Natural killer cell (primary cell): ENCODE measurements at regions not wholly inside any gene's neighbourhood (a gene's known extent, or its start where the extent isn't known, plus 50 kb on each side); places are given as distances from the start of the nearest gene placed in this dataset.

Source experiments
- ATAC-seq, 3 donors: fragments of 150-1000 bp in 2 of 3; fragments of 200-7000 bp in 1 of 3; cut with Tn5 transposase; 1 replicate in 1 of 3; 2 replicates in 2 of 3; pipeline ENCODE4 v1.10.0; 2021; ENCODE audit warnings: mild to moderate bottlenecking in 2 of 3, moderate library complexity in 2 of 3
- DNase-seq, 2 donors: peaks; one replicate each; pipeline versions ENCODE4 v3.0.0 to v3.0.0-alpha.2; 2013 to 2021; ENCODE audit warnings: mixed read lengths in 1 of 2
- H3K27ac ChIP-seq: one replicate; pipeline ENCODE4 v1.5.1; 2013; ENCODE audit warnings: mild to moderate bottlenecking, low read length
- H3K27me3 ChIP-seq: one replicate; pipeline ENCODE4 v1.6.1; 2013; ENCODE audit warnings: low read length; ENCODE audit not compliant: control insufficient read depth, insufficient read depth
- H3K36me3 ChIP-seq: one replicate; pipeline ENCODE4 v1.6.1; 2013; ENCODE audit warnings: low read length; ENCODE audit not compliant: control insufficient read depth, insufficient read depth
- H3K4me1 ChIP-seq: one replicate; pipeline ENCODE4 v1.6.1; 2013; ENCODE audit warnings: low read length; ENCODE audit not compliant: control insufficient read depth, insufficient read depth
- H3K4me3 ChIP-seq: one replicate; pipeline ENCODE4 v1.5.1; 2013; ENCODE audit warnings: low read length
- H3K9me3 ChIP-seq: one replicate; pipeline ENCODE4 v1.6.1; 2013; ENCODE audit warnings: low read length; ENCODE audit not compliant: control insufficient read depth, insufficient read depth
- H3K27ac Mint-ChIP-seq, 2 donors: one replicate each; pipeline ENCODE4 v1.8.0; 2022; ENCODE audit warnings: mild to moderate bottlenecking in 2 of 2, mixed read lengths in 2 of 2, moderate library complexity in 1 of 2
- H3K27me3 Mint-ChIP-seq, 2 donors: one replicate each; pipeline ENCODE4 v1.8.0; 2022; ENCODE audit warnings: low read depth in 2 of 2, mixed read lengths in 2 of 2
- H3K36me3 Mint-ChIP-seq: one replicate; pipeline ENCODE4 v1.8.0; 2022; ENCODE audit warnings: mixed read lengths
- H3K4me1 Mint-ChIP-seq, 2 donors: one replicate each; pipeline ENCODE4 v1.8.0; 2022; ENCODE audit warnings: mixed read lengths in 2 of 2
- H3K4me3 Mint-ChIP-seq: one replicate; pipeline ENCODE4 v1.8.0; 2022; ENCODE audit warnings: mild to moderate bottlenecking, moderate library complexity, mixed read lengths
- H3K9me3 Mint-ChIP-seq, 2 donors: one replicate each; pipeline ENCODE4 v1.8.0; 2022; ENCODE audit warnings: mixed read lengths in 2 of 2
- WGBS: methylation state at CpG from one replicate; pipeline ENCODE4 v1.1.7; 2013; ENCODE audit warnings: missing lambda C conversion rate; ENCODE audit not compliant: insufficient coverage; 5-methylcytosine and 5-hydroxymethylcytosine counted together
- intact Hi-C: fragments of 100-400 bp; cut with micrococcal nuclease; formaldehyde crosslinking; loops from one replicate; pipeline ENCODE4 v1.14.2; 2022
- TF ChIP-seq, protein P1 (sequence below): fragments of 200-600 bp; IDR thresholded peaks from one replicate; pipeline ENCODE4 v1.8.0; 2022; ENCODE audit warnings: antibody characterized with exemption

- Histone ChIP-seq H3K4me1 (no peaks in the 10 kb centered on the region), H3K4me3 (no peak overlapping the region), H3K36me3 (no peaks in the 10 kb centered on the region), H3K27ac (no peak overlapping the region), H3K27me3 (no peaks in the 10 kb centered on the region), H3K9me3 (no peaks in the 10 kb centered on the region)
- H3K27ac Mint-ChIP-seq, result no peak overlapping the region
- no peaks in the 10 kb centered on the region for H3K4me1 Mint-ChIP-seq
- H3K36me3 Mint-ChIP-seq, result peaks cover 6% of the 10 kb centered on the region
- ATAC-seq (no peak), DNase-seq (no peak)
- no peak overlapping the region for H3K4me3 Mint-ChIP-seq
- no peaks in the 10 kb centered on the region for H3K27me3 Mint-ChIP-seq
- peaks cover 2 to 12% of the 10 kb centered on the region in 2 donors for H3K9me3 Mint-ChIP-seq
- TF ChIP-seq, protein P1, sequence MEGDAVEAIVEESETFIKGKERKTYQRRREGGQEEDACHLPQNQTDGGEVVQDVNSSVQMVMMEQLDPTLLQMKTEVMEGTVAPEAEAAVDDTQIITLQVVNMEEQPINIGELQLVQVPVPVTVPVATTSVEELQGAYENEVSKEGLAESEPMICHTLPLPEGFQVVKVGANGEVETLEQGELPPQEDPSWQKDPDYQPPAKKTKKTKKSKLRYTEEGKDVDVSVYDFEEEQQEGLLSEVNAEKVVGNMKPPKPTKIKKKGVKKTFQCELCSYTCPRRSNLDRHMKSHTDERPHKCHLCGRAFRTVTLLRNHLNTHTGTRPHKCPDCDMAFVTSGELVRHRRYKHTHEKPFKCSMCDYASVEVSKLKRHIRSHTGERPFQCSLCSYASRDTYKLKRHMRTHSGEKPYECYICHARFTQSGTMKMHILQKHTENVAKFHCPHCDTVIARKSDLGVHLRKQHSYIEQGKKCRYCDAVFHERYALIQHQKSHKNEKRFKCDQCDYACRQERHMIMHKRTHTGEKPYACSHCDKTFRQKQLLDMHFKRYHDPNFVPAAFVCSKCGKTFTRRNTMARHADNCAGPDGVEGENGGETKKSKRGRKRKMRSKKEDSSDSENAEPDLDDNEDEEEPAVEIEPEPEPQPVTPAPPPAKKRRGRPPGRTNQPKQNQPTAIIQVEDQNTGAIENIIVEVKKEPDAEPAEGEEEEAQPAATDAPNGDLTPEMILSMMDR, result no peak
- 78% methylated on average over 1 of the region's 2 CpGs for WGBS
- intact Hi-C loops, result no loop called here
Measured at GRCh38 chrX:94041881-94042280, 367.9 kb downstream of the FAM133A start.

- Histone ChIP-seq H3K4me3 (no peak overlapping the region), H3K36me3 (no peaks in the 10 kb centered on the region), H3K4me1 (no peaks in the 10 kb centered on the region), H3K9me3 (no peaks in the 10 kb centered on the region), H3K27ac (no peak overlapping the region), H3K27me3 (no peaks in the 10 kb centered on the region)
- Mint-ChIP-seq H3K4me3 (no peak overlapping the region), H3K4me1 (no peaks in the 10 kb centered on the region), H3K27ac (no peak overlapping the region), H3K9me3 (peaks cover 0 to 4% of the 10 kb centered on the region in 2 donors), H3K27me3 (no peaks in the 10 kb centered on the region), H3K36me3 (no peaks in the 10 kb centered on the region)
- ATAC-seq, result no peak
- intact Hi-C loops, result no loop called here
- DNase-seq, result no peak
- TF ChIP-seq, protein P1, result no peak
- WGBS, result 88% methylated on average over 16 of the region's 16 CpGs
Measured at GRCh38 chrX:94045724-94046123, 371.7 kb downstream of the FAM133A start.

- no peak overlapping the region for H3K4me3 ChIP-seq
- 80% methylated on average over 2 of the region's 2 CpGs for WGBS
- no peaks in the 10 kb centered on the region for H3K36me3 ChIP-seq
- no peaks in the 10 kb centered on the region for H3K27me3 Mint-ChIP-seq
- peaks cover 0 to 3% of the 10 kb centered on the region in 2 donors for H3K9me3 Mint-ChIP-seq
- DNase-seq (no peak), ATAC-seq (no peak)
- H3K27ac ChIP-seq, result no peak overlapping the region
- H3K4me1 Mint-ChIP-seq, result no peaks in the 10 kb centered on the region
- no peak overlapping the region for H3K4me3 Mint-ChIP-seq
- no peaks in the 10 kb centered on the region for H3K9me3 ChIP-seq
- TF ChIP-seq, protein P1, result no peak
- H3K36me3 Mint-ChIP-seq, result no peaks in the 10 kb centered on the region
- no peak overlapping the region for H3K27ac Mint-ChIP-seq
- H3K27me3 ChIP-seq, result no peaks in the 10 kb centered on the region
- intact Hi-C loops, result no loop called here
- H3K4me1 ChIP-seq, result no peaks in the 10 kb centered on the region
Measured at GRCh38 chrX:94051926-94052325, 377.9 kb downstream of the FAM133A start.

DNA sequence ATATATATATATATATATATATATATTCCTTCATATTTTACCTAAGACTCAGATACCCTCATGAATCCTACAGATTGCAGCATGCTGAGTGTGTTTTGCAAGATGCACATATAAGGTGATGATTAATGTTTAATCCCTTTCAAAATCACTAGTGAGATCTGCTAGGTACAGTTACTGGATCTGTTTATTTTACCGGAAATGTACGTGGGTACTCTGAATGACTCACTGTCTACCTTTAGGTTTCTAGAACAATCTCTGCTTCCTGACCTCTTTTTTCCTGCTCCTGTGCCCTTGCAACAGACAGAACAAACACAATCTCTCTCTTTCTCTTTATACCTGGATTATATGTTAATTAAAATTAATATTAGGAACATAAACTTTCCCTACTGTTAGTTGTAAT, 379.6 kb downstream of the FAM133A start:
- no peaks in the 10 kb centered on the region for H3K27me3 ChIP-seq
- no peaks in the 10 kb centered on the region for H3K4me1 ChIP-seq
- no peak overlapping the region for H3K27ac Mint-ChIP-seq
- TF ChIP-seq, protein P1, result no peak
- no peak overlapping the region for H3K27ac ChIP-seq
- no peaks in the 10 kb centered on the region for H3K9me3 ChIP-seq
- H3K4me3 Mint-ChIP-seq, result no peak overlapping the region
- no peaks in the 10 kb centered on the region for H3K4me1 Mint-ChIP-seq
- no peaks in the 10 kb centered on the region for H3K36me3 ChIP-seq
- no CpG with 5 or more reads among the region's 2 CpGs for WGBS
- H3K36me3 Mint-ChIP-seq, result no peaks in the 10 kb centered on the region
- H3K4me3 ChIP-seq, result no peak overlapping the region
- peaks cover 0 to 3% of the 10 kb centered on the region in 2 donors for H3K9me3 Mint-ChIP-seq
- DNase-seq, result no peak
- intact Hi-C loops, result no loop called here
- no peak for ATAC-seq
- no peaks in the 10 kb centered on the region for H3K27me3 Mint-ChIP-seq
